Activated CD4-positive, alpha-beta T cell treated with anti-CD3 and anti-CD28 coated beads, Interleukin-2, amount 10 ng/mL, durations not matched to agents 7 days and 5 days (primary cell): ENCODE measurements at regions not wholly inside any gene's neighbourhood (a gene's known extent, or its start where the extent isn't known, plus 50 kb on each side); places are given as distances from the start of the nearest gene placed in this dataset.

ENCODE experiments used
- CTCF ChIA-PET: fragments of 350-600 bp; sonication (Branson Sonifier 250); formaldehyde crosslinking; loops from one replicate; lab custom pipeline; 2021; ENCODE audit warnings: antibody characterized with exemption; lab: Charles Lee
- POLR2A ChIA-PET: fragments of 350-600 bp; sonication (Branson Sonifier 250); formaldehyde crosslinking; loops from one replicate; lab custom pipeline; 2021; ENCODE audit warnings: antibody characterized with exemption; lab: Charles Lee
- DNase-seq: peaks from one replicate; pipeline ENCODE4 v3.0.0-alpha.2; 2020
- H3K27ac Mint-ChIP-seq: one replicate; pipeline ENCODE4 v1.8.0; 2021; ENCODE audit warnings: mild to moderate bottlenecking, moderate library complexity, mixed read lengths
- H3K27me3 Mint-ChIP-seq: one replicate; pipeline ENCODE4 v1.8.0; 2021; ENCODE audit warnings: mixed read lengths
- H3K36me3 Mint-ChIP-seq: one replicate; pipeline ENCODE4 v1.8.0; 2021; ENCODE audit warnings: low read depth, mixed read lengths
- H3K4me1 Mint-ChIP-seq: one replicate; pipeline ENCODE4 v1.8.0; 2021; ENCODE audit warnings: mixed read lengths
- H3K4me3 Mint-ChIP-seq: one replicate; pipeline ENCODE4 v1.8.0; 2021; ENCODE audit warnings: mild to moderate bottlenecking, moderate library complexity, mixed read lengths
- H3K9me3 Mint-ChIP-seq: one replicate; pipeline ENCODE4 v1.8.0; 2021; ENCODE audit warnings: mixed read lengths

- CTCF ChIA-PET: no interaction called here
- no peak for DNase-seq
- Mint-ChIP-seq H3K9me3 (peaks cover 5% of the 10 kb centered on the region), H3K27me3 (no peaks in the 10 kb centered on the region), H3K27ac (no peak overlapping the region), H3K4me1 (no peaks in the 10 kb centered on the region), H3K36me3 (no peaks in the 10 kb centered on the region), H3K4me3 (no peak overlapping the region)
- POLR2A ChIA-PET: no interaction called here
Measured at GRCh38 chr19:27905074-27905473, 1307.9 kb downstream of the UQCRFS1 start.

GRCh38 chr19:27901078-27901477 is 1311.9 kb downstream of the UQCRFS1 start:
- Mint-ChIP-seq H3K9me3 (peaks cover 3% of the 10 kb centered on the region), H3K27ac (no peak overlapping the region), H3K27me3 (no peaks in the 10 kb centered on the region), H3K4me1 (no peaks in the 10 kb centered on the region), H3K4me3 (no peak overlapping the region), H3K36me3 (no peaks in the 10 kb centered on the region)
- ChIA-PET CTCF (no interaction called here), POLR2A (no interaction called here)
- DNase-seq: no peak

GRCh38 chr19:27896091-27896490 is 1316.9 kb downstream of the UQCRFS1 start:
- no peak overlapping the region for H3K4me3 Mint-ChIP-seq
- no peaks in the 10 kb centered on the region for H3K4me1 Mint-ChIP-seq
- no peaks in the 10 kb centered on the region for H3K36me3 Mint-ChIP-seq
- H3K9me3 Mint-ChIP-seq: peaks cover 16% of the 10 kb centered on the region
- ChIA-PET POLR2A (no interaction called here), CTCF (no interaction called here)
- DNase-seq: no peak
- H3K27me3 Mint-ChIP-seq: no peaks in the 10 kb centered on the region
- H3K27ac Mint-ChIP-seq: no peak overlapping the region

GRCh38 chr19:27894906-27895754 is 1317.8 kb downstream of the UQCRFS1 start:
- no peaks in the 10 kb centered on the region for H3K36me3 Mint-ChIP-seq
- POLR2A ChIA-PET: no interaction called here
- no peak overlapping the region for H3K4me3 Mint-ChIP-seq
- no peak for DNase-seq
- CTCF ChIA-PET: interaction anchor here (1.1 kb wide), 1 partner anchor 30 kb away, joined by 3 read pairs; no protein-coding TSS in a partner anchor
- H3K27me3 Mint-ChIP-seq: no peaks in the 10 kb centered on the region
- H3K9me3 Mint-ChIP-seq: peaks cover 16% of the 10 kb centered on the region
- H3K27ac Mint-ChIP-seq: no peak overlapping the region
- H3K4me1 Mint-ChIP-seq: no peaks in the 10 kb centered on the region

GRCh38 chr19:27892500-27892899 is 1320.5 kb downstream of the UQCRFS1 start:
- H3K27ac Mint-ChIP-seq: no peak overlapping the region
- no peaks in the 10 kb centered on the region for H3K4me1 Mint-ChIP-seq
- H3K27me3 Mint-ChIP-seq: no peaks in the 10 kb centered on the region
- peaks cover 24% of the 10 kb centered on the region for H3K9me3 Mint-ChIP-seq
- POLR2A ChIA-PET: no interaction called here
- CTCF ChIA-PET: no interaction called here
- H3K4me3 Mint-ChIP-seq: no peak overlapping the region
- H3K36me3 Mint-ChIP-seq: no peaks in the 10 kb centered on the region
- no peak for DNase-seq

GRCh38 chr19:27891411-27891810 is 1321.5 kb downstream of the UQCRFS1 start:
- DNase-seq: no peak
- Mint-ChIP-seq H3K27ac (no peak overlapping the region), H3K9me3 (peaks cover 24% of the 10 kb centered on the region), H3K36me3 (no peaks in the 10 kb centered on the region), H3K27me3 (no peaks in the 10 kb centered on the region), H3K4me3 (no peak overlapping the region), H3K4me1 (no peaks in the 10 kb centered on the region)
- POLR2A ChIA-PET: no interaction called here
- CTCF ChIA-PET: no interaction called here

GRCh38 chr19:27890696-27891095 is 1322.3 kb downstream of the UQCRFS1 start:
- CTCF ChIA-PET: no interaction called here
- Mint-ChIP-seq H3K4me1 (no peaks in the 10 kb centered on the region), H3K27me3 (no peaks in the 10 kb centered on the region), H3K36me3 (no peaks in the 10 kb centered on the region), H3K4me3 (no peak overlapping the region), H3K27ac (no peak overlapping the region), H3K9me3 (peaks cover 24% of the 10 kb centered on the region)
- DNase-seq: no peak
- POLR2A ChIA-PET: no interaction called here

GRCh38 chr19:27890206-27890605 is 1322.7 kb downstream of the UQCRFS1 start:
- ChIA-PET POLR2A (no interaction called here), CTCF (no interaction called here)
- Mint-ChIP-seq H3K27me3 (no peaks in the 10 kb centered on the region), H3K4me3 (no peak overlapping the region), H3K4me1 (no peaks in the 10 kb centered on the region), H3K9me3 (peaks cover 24% of the 10 kb centered on the region), H3K36me3 (no peaks in the 10 kb centered on the region), H3K27ac (no peak overlapping the region)
- DNase-seq: no peak

- H3K4me1 Mint-ChIP-seq: no peaks in the 10 kb centered on the region
- DNase-seq: no peak
- ChIA-PET CTCF (no interaction called here), POLR2A (no interaction called here)
- H3K27me3 Mint-ChIP-seq: no peaks in the 10 kb centered on the region
- no peaks in the 10 kb centered on the region for H3K36me3 Mint-ChIP-seq
- H3K27ac Mint-ChIP-seq: no peak overlapping the region
- no peak overlapping the region for H3K4me3 Mint-ChIP-seq
- peaks cover 21% of the 10 kb centered on the region for H3K9me3 Mint-ChIP-seq
Measured at GRCh38 chr19:27889156-27889555, 1323.8 kb downstream of the UQCRFS1 start.

- POLR2A ChIA-PET: no interaction called here
- CTCF ChIA-PET: no interaction called here
- Mint-ChIP-seq H3K36me3 (no peaks in the 10 kb centered on the region), H3K4me3 (no peak overlapping the region), H3K27me3 (no peaks in the 10 kb centered on the region), H3K4me1 (no peaks in the 10 kb centered on the region), H3K9me3 (peaks cover 16% of the 10 kb centered on the region), H3K27ac (no peak overlapping the region)
- no peak for DNase-seq
Measured at GRCh38 chr19:27887946-27888345, 1325.0 kb downstream of the UQCRFS1 start.

- Mint-ChIP-seq H3K36me3 (no peaks in the 10 kb centered on the region), H3K4me3 (no peak overlapping the region), H3K27ac (no peak overlapping the region), H3K9me3 (peaks cover 17% of the 10 kb centered on the region), H3K4me1 (no peaks in the 10 kb centered on the region), H3K27me3 (no peaks in the 10 kb centered on the region)
- ChIA-PET POLR2A (no interaction called here), CTCF (no interaction called here)
- no peak for DNase-seq
Measured at GRCh38 chr19:27885359-27885758, 1327.6 kb downstream of the UQCRFS1 start.

- Mint-ChIP-seq H3K36me3 (no peaks in the 10 kb centered on the region), H3K9me3 (peaks cover 15% of the 10 kb centered on the region), H3K27ac (no peak overlapping the region), H3K27me3 (no peaks in the 10 kb centered on the region), H3K4me3 (no peak overlapping the region), H3K4me1 (no peaks in the 10 kb centered on the region)
- DNase-seq: no peak
- ChIA-PET CTCF (no interaction called here), POLR2A (no interaction called here)
Measured at GRCh38 chr19:27884376-27884775, 1328.6 kb downstream of the UQCRFS1 start.

- ChIA-PET CTCF (no interaction called here), POLR2A (no interaction called here)
Measured at GRCh38 chr19:27881213-27881612, 1331.7 kb downstream of the UQCRFS1 start.

More at GRCh38 chr19:27881213-27881612, 1331.7 kb downstream of the UQCRFS1 start:
- Mint-ChIP-seq H3K4me3 (no peak overlapping the region), H3K9me3 (peaks cover 16% of the 10 kb centered on the region), H3K27me3 (no peaks in the 10 kb centered on the region), H3K36me3 (no peaks in the 10 kb centered on the region), H3K27ac (no peak overlapping the region), H3K4me1 (no peaks in the 10 kb centered on the region)
- no peak for DNase-seq
